ENCODE measurements at regions not wholly inside any gene's neighbourhood (a gene's known extent, or its start where the extent isn't known, plus 50 kb on each side); places are given as distances from the start of the nearest gene placed in this dataset.
A peak's percentile ranks its signal among the peaks of the same experiment; 100 is the strongest.

- no peak for DNase-seq (ENCODE audit: low read depth)
- TF ChIP-seq CTCF (IDR thresholded peaks at IDR 0.05; ENCODE audit: insufficient read depth, low read length, poor library complexity, severe bottlenecking), result no peak
- H3K36me3 ChIP-seq (ENCODE audit: control insufficient read depth, insufficient read depth, low read length), result no peaks in the 10 kb centered on the region
- H3K27me3 ChIP-seq (ENCODE audit: control insufficient read depth, insufficient read depth, low read length), result no peaks in the 10 kb centered on the region
- H3K4me3 ChIP-seq (ENCODE audit: low read depth, low read length), result no peak overlapping the region
Measured at GRCh38 chr12:115135800-115136211, 451.8 kb upstream of the TBX3 start.

- Histone ChIP-seq H3K27me3 (ENCODE audit: control insufficient read depth, insufficient read depth, low read length) (no peaks in the 10 kb centered on the region), H3K36me3 (ENCODE audit: control insufficient read depth, insufficient read depth, low read length) (no peaks in the 10 kb centered on the region), H3K4me3 (ENCODE audit: low read depth, low read length) (no peak overlapping the region)
- no peak for TF ChIP-seq CTCF (IDR thresholded peaks at IDR 0.05; ENCODE audit: insufficient read depth, low read length, poor library complexity, severe bottlenecking)
- DNase-seq (ENCODE audit: low read depth), result no peak
Measured at GRCh38 chr12:115134298-115134697, 450.3 kb upstream of the TBX3 start.

GRCh38 chr12:115132905-115133304 lies 448.9 kb upstream of the TBX3 start:
- no peaks in the 10 kb centered on the region for H3K27me3 ChIP-seq (ENCODE audit: control insufficient read depth, insufficient read depth, low read length)
- TF ChIP-seq CTCF (IDR thresholded peaks at IDR 0.05; ENCODE audit: insufficient read depth, low read length, poor library complexity, severe bottlenecking), result no peak
- H3K36me3 ChIP-seq (ENCODE audit: control insufficient read depth, insufficient read depth, low read length), result no peaks in the 10 kb centered on the region
- H3K4me3 ChIP-seq (ENCODE audit: low read depth, low read length), result no peak overlapping the region
- no peak for DNase-seq (ENCODE audit: low read depth)

GRCh38 chr12:115132145-115132544 lies 448.2 kb upstream of the TBX3 start:
- TF ChIP-seq CTCF (IDR thresholded peaks at IDR 0.05; ENCODE audit: insufficient read depth, low read length, poor library complexity, severe bottlenecking), result no peak
- no peaks in the 10 kb centered on the region for H3K27me3 ChIP-seq (ENCODE audit: control insufficient read depth, insufficient read depth, low read length)
- H3K4me3 ChIP-seq (ENCODE audit: low read depth, low read length), result no peak overlapping the region
- peak; percentile 4 for DNase-seq (ENCODE audit: low read depth)
- no peaks in the 10 kb centered on the region for H3K36me3 ChIP-seq (ENCODE audit: control insufficient read depth, insufficient read depth, low read length)

GRCh38 chr12:115129727-115130126 lies 445.8 kb upstream of the TBX3 start:
- no peak for TF ChIP-seq CTCF (IDR thresholded peaks at IDR 0.05; ENCODE audit: insufficient read depth, low read length, poor library complexity, severe bottlenecking)
- Histone ChIP-seq H3K4me3 (ENCODE audit: low read depth, low read length) (no peak overlapping the region), H3K27me3 (ENCODE audit: control insufficient read depth, insufficient read depth, low read length) (no peaks in the 10 kb centered on the region), H3K36me3 (ENCODE audit: control insufficient read depth, insufficient read depth, low read length) (no peaks in the 10 kb centered on the region)
- no peak for DNase-seq (ENCODE audit: low read depth)

GRCh38 chr12:115121053-115121452 lies 437.1 kb upstream of the TBX3 start:
- no peaks in the 10 kb centered on the region for H3K36me3 ChIP-seq (ENCODE audit: control insufficient read depth, insufficient read depth, low read length)
- no peak for TF ChIP-seq CTCF (IDR thresholded peaks at IDR 0.05; ENCODE audit: insufficient read depth, low read length, poor library complexity, severe bottlenecking)
- H3K4me3 ChIP-seq (ENCODE audit: low read depth, low read length), result no peak overlapping the region
- DNase-seq (ENCODE audit: low read depth), result no peak
- no peaks in the 10 kb centered on the region for H3K27me3 ChIP-seq (ENCODE audit: control insufficient read depth, insufficient read depth, low read length)

Measured in kidney epithelial cell (primary cell).